GM12891 (cell line): ENCODE measurements at regions not wholly inside any gene's neighbourhood (a gene's known extent, or its start where the extent isn't known, plus 50 kb on each side); places are given as distances from the start of the nearest gene placed in this dataset.
"Not testable (repeated sequence)": the region's sequence is repeated elsewhere in the genome, so short reads cannot be mapped to it uniquely, and the experiment has no call there.

Source experiments
- DNase-seq: peaks from one replicate; pipeline ENCODE4 v3.0.0; 2011; ENCODE audit warnings: low spot score; ENCODE audit not compliant: insufficient read length
- FAIRE-seq: peaks from 2 replicates; lab custom pipeline; 2011; peaks lifted over from hg19 to GRCh38; lab: Jason Lieb, UNC
- PAX5 ChIP-seq: IDR thresholded peaks from 2 replicates; pipeline ENCODE4 v1.6.1; 2011; ENCODE audit warnings: low read length, moderate library complexity, mild to moderate bottlenecking; ENCODE audit not compliant: insufficient read depth, severe bottlenecking
- POLR2A ChIP-seq: IDR thresholded peaks from 2 replicates; pipeline ENCODE4 v1.6.1; 2011; ENCODE audit warnings: low read depth, low read length, control low read depth
- POLR2AphosphoS5 ChIP-seq: IDR thresholded peaks from 2 replicates; pipeline ENCODE4 v1.6.1; 2011; ENCODE audit warnings: low read depth, low read length, control low read depth
- POU2F2 ChIP-seq: IDR thresholded peaks from 2 replicates; pipeline ENCODE4 v1.6.1; 2011; ENCODE audit warnings: low read depth, mild to moderate bottlenecking, control low read depth, low read length, moderate library complexity
- SPI1 ChIP-seq: IDR thresholded peaks from 2 replicates; pipeline ENCODE4 v1.6.1; 2011; ENCODE audit warnings: low read depth, low read length, control low read depth
- TAF1 ChIP-seq: IDR thresholded peaks from 2 replicates; pipeline ENCODE4 v1.6.1; 2011; ENCODE audit warnings: low read depth, low read length, control low read depth

- no peak for TF ChIP-seq POU2F2
- no peak for TF ChIP-seq SPI1
- no peak for TF ChIP-seq POLR2AphosphoS5
- TF ChIP-seq PAX5: no peak
- TF ChIP-seq POLR2A: no peak
- no peak for TF ChIP-seq TAF1
- FAIRE-seq: no peak
Observed at GRCh38 chr5:163888366-163888765, 382.9 kb downstream of the MAT2B start.

GRCh38 chr5:163889369-163889768 is 383.9 kb downstream of the MAT2B start:
- TF ChIP-seq TAF1 (no peak), POLR2AphosphoS5 (no peak), PAX5 (no peak), POLR2A (no peak)
- no peak for DNase-seq
- FAIRE-seq: no peak

More at GRCh38 chr5:163888366-163888765, 382.9 kb downstream of the MAT2B start:
- DNase-seq: no peak

- FAIRE-seq: no peak
- no peak for DNase-seq
- no peak for TF ChIP-seq TAF1
- no peak for TF ChIP-seq SPI1
- no peak for TF ChIP-seq POLR2A
- no peak for TF ChIP-seq POLR2AphosphoS5
- TF ChIP-seq PAX5: no peak
- TF ChIP-seq POU2F2: no peak
Observed at GRCh38 chr5:163890261-163890660, 384.8 kb downstream of the MAT2B start.

GRCh38 chr5:163893281-163893680 is 387.9 kb downstream of the MAT2B start:
- TF ChIP-seq POLR2A: no peak
- TF ChIP-seq POU2F2: no peak
- TF ChIP-seq POLR2AphosphoS5: no peak
- TF ChIP-seq TAF1: no peak
- no peak for TF ChIP-seq SPI1
- no peak for TF ChIP-seq PAX5
- FAIRE-seq (no peak), DNase-seq (no peak)

GRCh38 chr5:163894645-163895044 is 389.2 kb downstream of the MAT2B start:
- FAIRE-seq (no peak), DNase-seq (no peak)
- TF ChIP-seq SPI1 (no peak), POLR2A (no peak), TAF1 (no peak), POU2F2 (no peak), POLR2AphosphoS5 (no peak), PAX5 (no peak)

- TF ChIP-seq TAF1 (no peak), POU2F2 (no peak), SPI1 (no peak), PAX5 (no peak), POLR2A (no peak), POLR2AphosphoS5 (no peak)
- no peak for DNase-seq
- FAIRE-seq: no peak
Observed at GRCh38 chr5:163898873-163899272, 393.5 kb downstream of the MAT2B start.

GRCh38 chr5:163907783-163908182 is 402.4 kb downstream of the MAT2B start:
- not testable (repeated sequence) for FAIRE-seq, DNase-seq

- no peak for FAIRE-seq
- no peak for DNase-seq
- TF ChIP-seq POU2F2: no peak
- TF ChIP-seq POLR2AphosphoS5: no peak
- TF ChIP-seq PAX5: no peak
- no peak for TF ChIP-seq TAF1
- TF ChIP-seq SPI1: peak; percentile 44; the same call in 1 of the 2 replicates
Observed at GRCh38 chr5:163908253-163908652, 402.8 kb downstream of the MAT2B start.

GRCh38 chr5:163910226-163910625 is 404.8 kb downstream of the MAT2B start:
- TF ChIP-seq POLR2AphosphoS5 (no peak), SPI1 (no peak), POLR2A (no peak), TAF1 (no peak), PAX5 (no peak), POU2F2 (no peak)
- DNase-seq (no peak), FAIRE-seq (no peak)

GRCh38 chr5:163912046-163912445 is 406.6 kb downstream of the MAT2B start:
- FAIRE-seq: no peak
- no peak for DNase-seq
- TF ChIP-seq POLR2A: no peak
- no peak for TF ChIP-seq POLR2AphosphoS5
- no peak for TF ChIP-seq PAX5
- TF ChIP-seq TAF1: no peak
- TF ChIP-seq POU2F2: no peak
- no peak for TF ChIP-seq SPI1

GRCh38 chr5:163913548-163913947 is 408.1 kb downstream of the MAT2B start:
- FAIRE-seq (no peak), DNase-seq (no peak)
- TF ChIP-seq PAX5 (no peak), SPI1 (no peak), POLR2A (no peak), TAF1 (no peak), POLR2AphosphoS5 (no peak), POU2F2 (no peak)
